ENCODE measurements at regions not wholly inside any gene's neighbourhood (a gene's known extent, or its start where the extent isn't known, plus 50 kb on each side); places are given as distances from the start of the nearest gene placed in this dataset.
"Not testable (repeated sequence)": the region's sequence is repeated elsewhere in the genome, so short reads cannot be mapped to it uniquely, and the experiment has no call there.

DNA sequence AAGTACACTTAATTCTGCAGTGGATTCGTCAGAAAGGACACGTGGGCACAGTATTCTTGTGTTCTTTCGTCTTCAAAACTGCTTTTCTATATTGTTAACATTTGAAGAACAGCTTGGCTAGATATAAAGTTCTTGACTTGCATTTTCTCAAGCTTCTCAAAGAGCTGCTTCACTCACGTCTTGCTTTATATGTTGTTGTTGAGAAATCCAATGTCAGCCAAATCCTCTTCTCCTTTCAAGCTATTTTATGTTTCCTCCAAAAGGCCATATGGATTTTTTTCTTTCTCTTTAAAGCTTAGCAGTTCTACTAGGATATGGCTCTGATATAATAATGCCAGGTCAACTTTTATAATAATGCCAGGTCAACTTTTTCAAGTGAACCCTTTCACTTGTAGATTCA lies 65.5 kb upstream of the CYP1B1 start:
- Histone ChIP-seq H3K27ac (no peak overlapping the region), H3K4me3 (no peak overlapping the region), H3K9me3 (peaks cover 0 to 11% (median 0%) of the 10 kb centered on the region in 3 donors), H3K4me1 (peaks cover 0 to 5% (median 2%) of the 10 kb centered on the region in 3 donors), H3K36me3 (no peaks in the 10 kb centered on the region), H3K27me3 (no peaks in the 10 kb centered on the region)
- 70 to 91% methylated on average over 4 of the region's 4 CpGs for WGBS, 2 donors (ENCODE audit: low coverage in 1 of 2)
- ATAC-seq = no peak
- TF ChIP-seq POLR2A (IDR thresholded peaks at IDR 0.05) (no peak), POLR2AphosphoS5 (IDR thresholded peaks at IDR 0.05) (no peak), EP300 (IDR thresholded peaks at IDR 0.05) (no peak)
- TF ChIP-seq, protein P1, sequence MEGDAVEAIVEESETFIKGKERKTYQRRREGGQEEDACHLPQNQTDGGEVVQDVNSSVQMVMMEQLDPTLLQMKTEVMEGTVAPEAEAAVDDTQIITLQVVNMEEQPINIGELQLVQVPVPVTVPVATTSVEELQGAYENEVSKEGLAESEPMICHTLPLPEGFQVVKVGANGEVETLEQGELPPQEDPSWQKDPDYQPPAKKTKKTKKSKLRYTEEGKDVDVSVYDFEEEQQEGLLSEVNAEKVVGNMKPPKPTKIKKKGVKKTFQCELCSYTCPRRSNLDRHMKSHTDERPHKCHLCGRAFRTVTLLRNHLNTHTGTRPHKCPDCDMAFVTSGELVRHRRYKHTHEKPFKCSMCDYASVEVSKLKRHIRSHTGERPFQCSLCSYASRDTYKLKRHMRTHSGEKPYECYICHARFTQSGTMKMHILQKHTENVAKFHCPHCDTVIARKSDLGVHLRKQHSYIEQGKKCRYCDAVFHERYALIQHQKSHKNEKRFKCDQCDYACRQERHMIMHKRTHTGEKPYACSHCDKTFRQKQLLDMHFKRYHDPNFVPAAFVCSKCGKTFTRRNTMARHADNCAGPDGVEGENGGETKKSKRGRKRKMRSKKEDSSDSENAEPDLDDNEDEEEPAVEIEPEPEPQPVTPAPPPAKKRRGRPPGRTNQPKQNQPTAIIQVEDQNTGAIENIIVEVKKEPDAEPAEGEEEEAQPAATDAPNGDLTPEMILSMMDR (IDR thresholded peaks at IDR 0.05) = no peak

DNA sequence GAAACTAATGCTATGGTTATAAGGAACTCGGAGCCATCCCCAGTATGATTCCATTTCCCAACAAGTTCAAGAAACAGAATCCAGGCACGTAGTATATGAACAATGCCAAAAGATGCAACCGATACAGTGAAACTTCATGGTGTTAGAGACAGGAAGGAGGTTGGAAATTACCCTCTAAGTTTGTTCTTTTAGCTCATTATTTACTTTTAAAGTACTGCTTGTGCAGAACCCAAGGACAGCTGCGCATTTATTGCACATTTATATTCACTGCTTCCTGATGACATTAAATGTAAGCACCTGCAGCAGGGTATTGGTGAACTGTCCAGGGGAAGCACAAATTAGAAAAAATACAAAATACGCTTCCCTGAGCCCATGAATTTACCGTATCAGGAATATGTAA lies 63.0 kb upstream of the CYP1B1 start:
- WGBS, 2 donors (ENCODE audit: low coverage in 1 of 2) = 20 to 84% methylated on average over 4 to 6 of the region's 6 CpGs
- H3K9me3 ChIP-seq = peaks cover 0 to 13% (median 0%) of the 10 kb centered on the region in 3 donors
- ATAC-seq = no peak
- no peak overlapping the region for H3K4me3 ChIP-seq
- H3K36me3 ChIP-seq = no peaks in the 10 kb centered on the region
- H3K27ac ChIP-seq = peak overlapping the region in 1 of 4 donors; percentile 64
- no peak for TF ChIP-seq POLR2AphosphoS5 (IDR thresholded peaks at IDR 0.05)
- TF ChIP-seq, protein P1 (IDR thresholded peaks at IDR 0.05) = no peak
- no peaks in the 10 kb centered on the region for H3K4me1 ChIP-seq
- H3K27me3 ChIP-seq = no peaks in the 10 kb centered on the region

- Histone ChIP-seq H3K9me3 (peaks cover 0 to 7% (median 0%) of the 10 kb centered on the region in 3 donors), H3K4me1 (no peaks in the 10 kb centered on the region), H3K27me3 (no peaks in the 10 kb centered on the region), H3K4me3 (no peak overlapping the region), H3K27ac (peak overlapping the region in 1 of 4 donors; percentile 64), H3K36me3 (no peaks in the 10 kb centered on the region)
- no peak for ATAC-seq
- TF ChIP-seq EP300 (IDR thresholded peaks at IDR 0.05) (no peak), POLR2AphosphoS5 (IDR thresholded peaks at IDR 0.05) (no peak), POLR2A (IDR thresholded peaks at IDR 0.05) (no peak)
- TF ChIP-seq, protein P1 (IDR thresholded peaks at IDR 0.05) = no peak
- WGBS, 2 donors (ENCODE audit: low coverage in 1 of 2) = 83 to 100% methylated on average over 1 of the region's 10 CpGs
These were observed 62.5 kb upstream of the CYP1B1 start for GRCh38 chr2:38138419-38138818.

GRCh38 chr2:38137958-38138357 lies 62.0 kb upstream of the CYP1B1 start:
- not testable (repeated sequence) for H3K4me3 ChIP-seq, H3K36me3 ChIP-seq, H3K27ac ChIP-seq, H3K4me1 ChIP-seq, H3K27me3 ChIP-seq, H3K9me3 ChIP-seq, ATAC-seq
- 98% methylated on average over 7 of the region's 12 CpGs; no CpG with 5 or more reads in 1 of the 2 donors for WGBS, 2 donors (ENCODE audit: low coverage in 1 of 2)

DNA sequence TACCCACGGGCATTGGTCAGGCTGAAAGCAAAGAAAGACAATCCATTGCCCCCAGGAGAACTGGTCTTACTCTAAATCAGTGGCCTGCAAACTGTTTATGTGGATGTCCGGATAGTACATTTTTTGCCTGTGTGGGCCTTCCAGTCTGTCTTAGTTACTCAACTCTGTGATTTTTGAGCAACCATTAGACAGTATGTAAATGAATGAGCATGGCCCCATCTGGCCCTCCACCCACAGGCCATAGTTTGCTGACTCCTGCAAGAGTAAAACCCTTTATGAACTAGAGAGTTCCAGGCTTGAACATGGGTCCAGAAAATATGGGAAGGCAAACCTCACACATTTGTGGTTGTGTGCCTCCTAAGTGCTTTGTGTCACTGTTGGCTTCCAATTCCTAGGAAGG lies 55.7 kb upstream of the CYP1B1 start:
- Histone ChIP-seq H3K4me1 (no peaks in the 10 kb centered on the region), H3K27ac (no peak overlapping the region), H3K4me3 (no peak overlapping the region), H3K27me3 (no peaks in the 10 kb centered on the region), H3K9me3 (peaks cover 0 to 12% (median 0%) of the 10 kb centered on the region in 3 donors), H3K36me3 (no peaks in the 10 kb centered on the region)
- TF ChIP-seq POLR2A (IDR thresholded peaks at IDR 0.05) (no peak), POLR2AphosphoS5 (IDR thresholded peaks at IDR 0.05) (no peak), EP300 (IDR thresholded peaks at IDR 0.05) (no peak)
- TF ChIP-seq, protein P1 (IDR thresholded peaks at IDR 0.05) = no peak
- ATAC-seq = no peak
- 100% methylated on average over 2 of the region's 2 CpGs; no CpG with 5 or more reads in 1 of the 2 donors for WGBS, 2 donors (ENCODE audit: low coverage in 1 of 2)

Data from gastroesophageal sphincter (tissue), 4 donors.